Uterus (tissue), 3 donors: ENCODE measurements at regions not wholly inside any gene's neighbourhood (a gene's known extent, or its start where the extent isn't known, plus 50 kb on each side); places are given as distances from the start of the nearest gene placed in this dataset.

Source experiments
- DNase-seq, 2 donors: peaks; one replicate each; pipeline ENCODE4 v3.0.0-alpha.2; 2019 to 2020
- H3K27ac ChIP-seq, 2 donors: fragments of 200-600 bp; sonication (generic); 1 replicate in 1 of 2; 2 replicates in 1 of 2; pipeline ENCODE4 v1.5.1; 2016 to 2018
- H3K27me3 ChIP-seq, 2 donors: fragments of 200-600 bp; sonication (generic); one replicate each; pipeline ENCODE4 v1.5.1; 2018 to 2019; ENCODE audit warnings: control low read depth in 1 of 2
- H3K36me3 ChIP-seq, 2 donors: fragments of 200-600 bp; sonication (generic); one replicate each; pipeline ENCODE4 v1.5.1; 2019; ENCODE audit warnings: control low read depth in 1 of 2
- H3K4me1 ChIP-seq, 2 donors: fragments of 200-600 bp; sonication (generic); one replicate each; pipeline ENCODE4 v1.5.1; 2018 to 2019; ENCODE audit warnings: control low read depth in 1 of 2
- H3K4me3 ChIP-seq, 2 donors: fragments of 200-600 bp; sonication (generic); 1 replicate in 1 of 2; 2 replicates in 1 of 2; pipeline ENCODE4 v1.5.1; 2018 to 2019; ENCODE audit warnings: mild to moderate bottlenecking in 1 of 2
- H3K9me3 ChIP-seq, 2 donors: fragments of 200-600 bp; sonication (generic); one replicate each; pipeline ENCODE4 v1.5.1; 2019; ENCODE audit warnings: control low read depth in 1 of 2
- POLR2A ChIP-seq, 2 donors: fragments of 450-650 bp; IDR thresholded peaks; one replicate each; pipeline ENCODE4 v1.6.1; 2016; ENCODE audit warnings: antibody characterized with exemption in 2 of 2, mild to moderate bottlenecking in 1 of 2, moderate library complexity in 1 of 2
- intact Hi-C: fragments of 100-400 bp; cut with DNase I; formaldehyde crosslinking; loops from one replicate; pipeline ENCODE4 v1.15.1; 2023; ENCODE audit warnings: low total_unique reads
- TF ChIP-seq, protein P1 (sequence below), 4 experiments: fragments of 200-600 bp in 2 of 4; fragments of 450-650 bp in 2 of 4; sonication (generic) in 2 of 4; IDR thresholded peaks; one replicate each; pipeline ENCODE4 v1.5.1; 2016 to 2019; ENCODE audit warnings: antibody characterized with exemption in 4 of 4, mild to moderate bottlenecking in 2 of 4, moderate library complexity in 1 of 4
- donor health status: DM: yes; HTN: yes; CAD: no.

DNA sequence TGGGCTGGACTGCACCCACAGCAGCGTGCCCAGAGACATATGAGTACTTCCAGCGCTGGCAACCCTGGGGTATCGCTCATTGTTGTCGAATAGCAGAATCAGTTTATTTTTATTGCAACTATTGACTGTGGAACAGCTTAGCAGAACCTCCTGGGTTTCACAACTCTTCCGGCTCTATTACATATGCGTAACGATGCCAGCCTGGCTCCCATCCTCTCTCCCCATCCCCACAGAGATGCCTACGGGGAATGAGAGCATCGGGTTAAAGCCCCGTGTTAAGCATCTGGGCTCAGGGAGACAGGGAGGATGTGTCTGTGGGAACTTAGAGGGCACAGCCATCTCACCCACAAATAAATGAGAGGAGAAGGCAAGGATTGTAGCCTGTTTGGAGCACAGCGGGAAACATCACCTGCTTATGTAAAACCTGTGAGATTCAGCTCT is 76.6 kb upstream of the DLG1 start:
- Histone ChIP-seq H3K9me3 (no peaks in the 10 kb centered on the region), H3K27me3 (no peaks in the 10 kb centered on the region), H3K4me1 (no peaks in the 10 kb centered on the region), H3K36me3 (no peaks in the 10 kb centered on the region), H3K27ac (no peak overlapping the region), H3K4me3 (no peak overlapping the region)
- intact Hi-C loops = no loop called here
- no peak for DNase-seq
- TF ChIP-seq, protein P1, sequence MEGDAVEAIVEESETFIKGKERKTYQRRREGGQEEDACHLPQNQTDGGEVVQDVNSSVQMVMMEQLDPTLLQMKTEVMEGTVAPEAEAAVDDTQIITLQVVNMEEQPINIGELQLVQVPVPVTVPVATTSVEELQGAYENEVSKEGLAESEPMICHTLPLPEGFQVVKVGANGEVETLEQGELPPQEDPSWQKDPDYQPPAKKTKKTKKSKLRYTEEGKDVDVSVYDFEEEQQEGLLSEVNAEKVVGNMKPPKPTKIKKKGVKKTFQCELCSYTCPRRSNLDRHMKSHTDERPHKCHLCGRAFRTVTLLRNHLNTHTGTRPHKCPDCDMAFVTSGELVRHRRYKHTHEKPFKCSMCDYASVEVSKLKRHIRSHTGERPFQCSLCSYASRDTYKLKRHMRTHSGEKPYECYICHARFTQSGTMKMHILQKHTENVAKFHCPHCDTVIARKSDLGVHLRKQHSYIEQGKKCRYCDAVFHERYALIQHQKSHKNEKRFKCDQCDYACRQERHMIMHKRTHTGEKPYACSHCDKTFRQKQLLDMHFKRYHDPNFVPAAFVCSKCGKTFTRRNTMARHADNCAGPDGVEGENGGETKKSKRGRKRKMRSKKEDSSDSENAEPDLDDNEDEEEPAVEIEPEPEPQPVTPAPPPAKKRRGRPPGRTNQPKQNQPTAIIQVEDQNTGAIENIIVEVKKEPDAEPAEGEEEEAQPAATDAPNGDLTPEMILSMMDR (IDR thresholded peaks at IDR 0.05) = no peak
- TF ChIP-seq POLR2A (IDR thresholded peaks at IDR 0.05) = no peak

DNA sequence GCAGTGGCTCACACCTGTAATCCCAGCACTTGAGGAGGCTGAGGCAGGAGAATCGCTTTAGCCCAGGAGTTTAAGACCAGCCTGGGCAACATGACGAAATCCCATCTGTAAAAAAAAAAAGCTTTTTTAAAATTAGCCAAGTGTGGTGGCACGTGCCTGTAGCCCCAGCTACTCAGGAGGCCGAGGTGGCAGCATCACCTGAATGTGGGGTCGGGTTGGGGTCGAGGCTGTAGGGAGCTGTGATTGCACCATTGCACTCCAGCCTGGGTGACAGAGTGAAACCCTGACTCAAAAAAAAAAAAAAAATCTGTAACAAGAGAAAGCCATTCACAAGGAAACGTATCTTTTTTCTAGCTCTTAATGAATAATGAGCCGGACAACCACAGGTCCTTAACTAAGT is 74.7 kb upstream of the DLG1 start:
- DNase-seq = no peak
- H3K9me3 ChIP-seq = no peaks in the 10 kb centered on the region
- no peak for TF ChIP-seq POLR2A (IDR thresholded peaks at IDR 0.05)
- TF ChIP-seq, protein P1 (IDR thresholded peaks at IDR 0.05) = no peak
- intact Hi-C loops = no loop called here
- H3K4me3 ChIP-seq = no peak overlapping the region
- no peaks in the 10 kb centered on the region for H3K36me3 ChIP-seq
- no peaks in the 10 kb centered on the region for H3K27me3 ChIP-seq
- H3K4me1 ChIP-seq = no peaks in the 10 kb centered on the region
- H3K27ac ChIP-seq = no peak overlapping the region

- Histone ChIP-seq H3K9me3 (no peaks in the 10 kb centered on the region), H3K4me3 (no peak overlapping the region), H3K27me3 (no peaks in the 10 kb centered on the region), H3K27ac (no peak overlapping the region), H3K36me3 (no peaks in the 10 kb centered on the region), H3K4me1 (no peaks in the 10 kb centered on the region)
- no peak for DNase-seq
- intact Hi-C loops = no loop called here
- TF ChIP-seq, protein P1 (IDR thresholded peaks at IDR 0.05) = no peak
- TF ChIP-seq POLR2A (IDR thresholded peaks at IDR 0.05) = no peak
Observed at GRCh38 chr3:197372047-197372661, 73.7 kb upstream of the DLG1 start.

GRCh38 chr3:197371591-197372046 is 73.2 kb upstream of the DLG1 start:
- Histone ChIP-seq H3K36me3 (no peaks in the 10 kb centered on the region), H3K27me3 (no peaks in the 10 kb centered on the region), H3K4me3 (no peak overlapping the region), H3K9me3 (no peaks in the 10 kb centered on the region), H3K27ac (no peak overlapping the region), H3K4me1 (no peaks in the 10 kb centered on the region)
- TF ChIP-seq, protein P1 (IDR thresholded peaks at IDR 0.05) = no peak
- TF ChIP-seq POLR2A (IDR thresholded peaks at IDR 0.05) = no peak
- intact Hi-C loops = no loop called here
- DNase-seq = no peak

DNA sequence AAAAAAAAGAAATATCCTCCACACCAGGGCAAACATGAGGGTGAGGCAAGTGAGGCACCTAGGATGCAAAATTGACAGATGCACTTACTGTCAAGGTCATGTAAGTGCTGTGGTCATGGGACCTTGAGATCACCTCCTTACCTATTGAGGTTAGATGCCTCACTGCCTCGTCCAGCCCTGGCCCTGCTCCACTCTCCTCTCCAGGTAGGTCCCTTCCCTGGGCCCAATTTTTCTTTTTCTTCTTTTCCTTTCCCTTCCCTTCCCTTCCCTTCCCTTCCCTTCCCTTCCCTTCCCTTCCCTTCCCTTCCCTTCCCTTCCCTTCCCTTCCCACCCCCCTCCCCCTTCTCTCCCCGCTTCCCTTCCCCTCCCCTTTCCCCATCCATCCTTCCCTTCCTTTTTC is 71.1 kb upstream of the DLG1 start:
- Histone ChIP-seq H3K36me3 (no peaks in the 10 kb centered on the region), H3K27ac (no peak overlapping the region), H3K27me3 (no peaks in the 10 kb centered on the region), H3K4me1 (no peaks in the 10 kb centered on the region), H3K9me3 (no peaks in the 10 kb centered on the region), H3K4me3 (no peak overlapping the region)
- no peak for TF ChIP-seq POLR2A (IDR thresholded peaks at IDR 0.05)
- TF ChIP-seq, protein P1 (IDR thresholded peaks at IDR 0.05) = no peak
- DNase-seq = no peak
- intact Hi-C loops = no loop called here
